ENCODE measurements at regions not wholly inside any gene's neighbourhood (a gene's known extent, or its start where the extent isn't known, plus 50 kb on each side); places are given as distances from the start of the nearest gene placed in this dataset.

GRCh38 chr9:103355000-103355399, 359.9 kb downstream of the CYLC2 start:
- TF ChIP-seq JUND (IDR thresholded peaks at IDR 0.05; ENCODE audit: low read length), result no peak
- TF ChIP-seq CTCF (IDR thresholded peaks at IDR 0.05; ENCODE audit: control extremely low read depth in 1 of 3, insufficient read depth in 1 of 3, low read depth in 1 of 3, low read length in 3 of 3), result no peak
- no peak for TF ChIP-seq USF2 (IDR thresholded peaks at IDR 0.05; ENCODE audit: low read length)
- no peak for TF ChIP-seq HDAC2 (IDR thresholded peaks at IDR 0.05; ENCODE audit: borderline replicate concordance in 1 of 2, low read depth in 2 of 2, low read length in 2 of 2)
- no peak for TF ChIP-seq GTF2F1 (IDR thresholded peaks at IDR 0.05; ENCODE audit: borderline replicate concordance, low read depth, low read length)
- TF ChIP-seq MAFK (IDR thresholded peaks at IDR 0.05; ENCODE audit: low read depth, low read length), result no peak
- no peak for TF ChIP-seq POLR2AphosphoS5 (IDR thresholded peaks at IDR 0.05; ENCODE audit: low read depth, low read length)
- no peak for TF ChIP-seq YY1 (IDR thresholded peaks at IDR 0.05; ENCODE audit: low read depth, low read length)
